Activated naive CD4-positive, alpha-beta T cell treated with anti-CD3 and anti-CD28 coated beads, Interleukin-2, amount 50 U/mL, for 24 hours (primary cell): ENCODE measurements at regions not wholly inside any gene's neighbourhood (a gene's known extent, or its start where the extent isn't known, plus 50 kb on each side); places are given as distances from the start of the nearest gene placed in this dataset.
A peak's percentile ranks its signal among the peaks of the same experiment; 100 is the strongest.

Experiments used
- H3K27ac Mint-ChIP-seq: one replicate; pipeline ENCODE4 v1.8.0; 2021; ENCODE audit warnings: mild to moderate bottlenecking, mixed read lengths
- H3K27me3 Mint-ChIP-seq: one replicate; pipeline ENCODE4 v1.8.0; 2021; ENCODE audit warnings: mixed read lengths
- H3K36me3 Mint-ChIP-seq: one replicate; pipeline ENCODE4 v1.8.0; 2021; ENCODE audit warnings: mixed read lengths
- H3K4me1 Mint-ChIP-seq: one replicate; pipeline ENCODE4 v1.8.0; 2021; ENCODE audit warnings: mixed read lengths
- H3K4me3 Mint-ChIP-seq: one replicate; pipeline ENCODE4 v1.8.0; 2021; ENCODE audit warnings: mild to moderate bottlenecking, mixed read lengths
- H3K9me3 Mint-ChIP-seq: one replicate; pipeline ENCODE4 v1.8.0; 2021; ENCODE audit warnings: mixed read lengths

- peaks cover 15% of the 10 kb centered on the region for H3K4me1 Mint-ChIP-seq
- peaks cover 4% of the 10 kb centered on the region for H3K9me3 Mint-ChIP-seq
- no peak overlapping the region for H3K27ac Mint-ChIP-seq
- no peak overlapping the region for H3K4me3 Mint-ChIP-seq
- peaks cover 4% of the 10 kb centered on the region for H3K36me3 Mint-ChIP-seq
- peaks cover 7% of the 10 kb centered on the region for H3K27me3 Mint-ChIP-seq
These were observed 64.6 kb downstream of the LINC01488 start for GRCh38 chr11:69545976-69546617.

- Mint-ChIP-seq H3K27ac (peak overlapping the region; percentile 64), H3K27me3 (peaks cover 7% of the 10 kb centered on the region), H3K9me3 (peaks cover 5% of the 10 kb centered on the region), H3K36me3 (peaks cover 4% of the 10 kb centered on the region), H3K4me1 (peaks cover 15% of the 10 kb centered on the region), H3K4me3 (peak overlapping the region; percentile 15)
These were observed 65.4 kb downstream of the LINC01488 start for GRCh38 chr11:69546735-69547370.

- no peak overlapping the region for H3K27ac Mint-ChIP-seq
- peaks cover 15% of the 10 kb centered on the region for H3K4me1 Mint-ChIP-seq
- no peaks in the 10 kb centered on the region for H3K27me3 Mint-ChIP-seq
- peaks cover 5% of the 10 kb centered on the region for H3K9me3 Mint-ChIP-seq
- H3K4me3 Mint-ChIP-seq = no peak overlapping the region
- H3K36me3 Mint-ChIP-seq = peaks cover 4% of the 10 kb centered on the region
These were observed 69.4 kb downstream of the LINC01488 start for GRCh38 chr11:69550846-69551245.

GRCh38 chr11:69551963-69552362 is 70.5 kb downstream of the LINC01488 start:
- Mint-ChIP-seq H3K27ac (peak overlapping the region; percentile 52), H3K4me1 (peaks cover 7% of the 10 kb centered on the region), H3K36me3 (peaks cover 4% of the 10 kb centered on the region), H3K4me3 (no peak overlapping the region), H3K27me3 (no peaks in the 10 kb centered on the region), H3K9me3 (peaks cover 5% of the 10 kb centered on the region)

GRCh38 chr11:69552951-69553350 is 71.5 kb downstream of the LINC01488 start:
- H3K27me3 Mint-ChIP-seq = no peaks in the 10 kb centered on the region
- no peak overlapping the region for H3K27ac Mint-ChIP-seq
- peaks cover 4% of the 10 kb centered on the region for H3K36me3 Mint-ChIP-seq
- no peak overlapping the region for H3K4me3 Mint-ChIP-seq
- H3K4me1 Mint-ChIP-seq = peaks cover 8% of the 10 kb centered on the region
- peaks cover 5% of the 10 kb centered on the region for H3K9me3 Mint-ChIP-seq

- Mint-ChIP-seq H3K36me3 (peaks cover 2% of the 10 kb centered on the region), H3K27ac (no peak overlapping the region), H3K4me3 (no peak overlapping the region), H3K9me3 (peaks cover 5% of the 10 kb centered on the region), H3K4me1 (peaks cover 15% of the 10 kb centered on the region), H3K27me3 (no peaks in the 10 kb centered on the region)
These were observed 72.2 kb downstream of the LINC01488 start for GRCh38 chr11:69553416-69554357.

- H3K4me3 Mint-ChIP-seq = no peak overlapping the region
- no peak overlapping the region for H3K27ac Mint-ChIP-seq
- no peaks in the 10 kb centered on the region for H3K27me3 Mint-ChIP-seq
- peaks cover 2% of the 10 kb centered on the region for H3K36me3 Mint-ChIP-seq
- peaks cover 26% of the 10 kb centered on the region for H3K4me1 Mint-ChIP-seq
- H3K9me3 Mint-ChIP-seq = peaks cover 5% of the 10 kb centered on the region
These were observed 73.4 kb downstream of the LINC01488 start for GRCh38 chr11:69554849-69555248.

- Mint-ChIP-seq H3K4me1 (peaks cover 36% of the 10 kb centered on the region), H3K36me3 (no peaks in the 10 kb centered on the region), H3K9me3 (peaks cover 8% of the 10 kb centered on the region), H3K4me3 (no peak overlapping the region), H3K27me3 (peaks cover 6% of the 10 kb centered on the region), H3K27ac (peak overlapping the region; percentile 33)
These were observed 75.8 kb downstream of the LINC01488 start for GRCh38 chr11:69557266-69557665.

GRCh38 chr11:69558519-69558941 is 77.1 kb downstream of the LINC01488 start:
- peaks cover 8% of the 10 kb centered on the region for H3K9me3 Mint-ChIP-seq
- no peaks in the 10 kb centered on the region for H3K36me3 Mint-ChIP-seq
- peak overlapping the region; percentile 84 for H3K27ac Mint-ChIP-seq
- H3K27me3 Mint-ChIP-seq = peaks cover 8% of the 10 kb centered on the region
- H3K4me3 Mint-ChIP-seq = peak overlapping the region; percentile 64
- peaks cover 36% of the 10 kb centered on the region for H3K4me1 Mint-ChIP-seq

GRCh38 chr11:69559181-69559580 is 77.7 kb downstream of the LINC01488 start:
- Mint-ChIP-seq H3K4me3 (peak overlapping the region; percentile 64), H3K9me3 (peaks cover 8% of the 10 kb centered on the region), H3K4me1 (peaks cover 36% of the 10 kb centered on the region), H3K27ac (peak overlapping the region; percentile 84), H3K36me3 (no peaks in the 10 kb centered on the region), H3K27me3 (peaks cover 9% of the 10 kb centered on the region)

- Mint-ChIP-seq H3K27ac (no peak overlapping the region), H3K4me1 (peaks cover 36% of the 10 kb centered on the region), H3K9me3 (peaks cover 8% of the 10 kb centered on the region), H3K27me3 (peaks cover 9% of the 10 kb centered on the region), H3K4me3 (no peak overlapping the region), H3K36me3 (no peaks in the 10 kb centered on the region)
These were observed 78.8 kb downstream of the LINC01488 start for GRCh38 chr11:69560141-69560790.

GRCh38 chr11:69562302-69562701 is 78.7 kb upstream of the CCND1 start:
- peaks cover 9% of the 10 kb centered on the region for H3K27me3 Mint-ChIP-seq
- H3K9me3 Mint-ChIP-seq = peaks cover 8% of the 10 kb centered on the region
- H3K4me3 Mint-ChIP-seq = no peak overlapping the region
- H3K4me1 Mint-ChIP-seq = peaks cover 30% of the 10 kb centered on the region
- no peaks in the 10 kb centered on the region for H3K36me3 Mint-ChIP-seq
- H3K27ac Mint-ChIP-seq = no peak overlapping the region

- Mint-ChIP-seq H3K36me3 (no peaks in the 10 kb centered on the region), H3K27me3 (peaks cover 9% of the 10 kb centered on the region), H3K9me3 (peaks cover 8% of the 10 kb centered on the region), H3K27ac (no peak overlapping the region), H3K4me3 (no peak overlapping the region), H3K4me1 (peaks cover 30% of the 10 kb centered on the region)
These were observed 78.1 kb upstream of the CCND1 start for GRCh38 chr11:69562816-69563215.

GRCh38 chr11:69563306-69563705 is 77.7 kb upstream of the CCND1 start:
- H3K27me3 Mint-ChIP-seq = peaks cover 9% of the 10 kb centered on the region
- H3K4me1 Mint-ChIP-seq = peaks cover 25% of the 10 kb centered on the region
- H3K27ac Mint-ChIP-seq = no peak overlapping the region
- no peak overlapping the region for H3K4me3 Mint-ChIP-seq
- peaks cover 8% of the 10 kb centered on the region for H3K9me3 Mint-ChIP-seq
- no peaks in the 10 kb centered on the region for H3K36me3 Mint-ChIP-seq
